ENCODE measurements at regions not wholly inside any gene's neighbourhood (a gene's known extent, or its start where the extent isn't known, plus 50 kb on each side); places are given as distances from the start of the nearest gene placed in this dataset.

DNA sequence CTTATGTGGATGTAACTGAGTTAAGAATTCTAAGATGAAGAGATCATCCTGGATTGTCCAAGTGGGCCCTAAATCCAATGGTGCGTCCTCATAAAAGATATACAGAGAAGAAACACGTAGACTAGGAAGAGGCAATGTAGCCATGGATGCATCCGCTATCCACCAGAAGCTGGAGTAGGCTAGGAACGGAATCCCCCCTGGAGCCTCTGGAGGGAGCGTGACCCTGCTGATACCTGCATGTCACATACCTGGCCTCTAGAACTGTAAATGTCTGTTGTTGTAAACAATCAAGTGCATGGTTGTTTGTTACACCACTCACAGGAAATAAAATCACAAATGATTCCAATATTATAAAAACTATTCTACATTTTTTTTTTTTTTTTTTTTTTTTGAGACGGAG, 254.5 kb upstream of the RORA start:
- TF ChIP-seq, protein P1, sequence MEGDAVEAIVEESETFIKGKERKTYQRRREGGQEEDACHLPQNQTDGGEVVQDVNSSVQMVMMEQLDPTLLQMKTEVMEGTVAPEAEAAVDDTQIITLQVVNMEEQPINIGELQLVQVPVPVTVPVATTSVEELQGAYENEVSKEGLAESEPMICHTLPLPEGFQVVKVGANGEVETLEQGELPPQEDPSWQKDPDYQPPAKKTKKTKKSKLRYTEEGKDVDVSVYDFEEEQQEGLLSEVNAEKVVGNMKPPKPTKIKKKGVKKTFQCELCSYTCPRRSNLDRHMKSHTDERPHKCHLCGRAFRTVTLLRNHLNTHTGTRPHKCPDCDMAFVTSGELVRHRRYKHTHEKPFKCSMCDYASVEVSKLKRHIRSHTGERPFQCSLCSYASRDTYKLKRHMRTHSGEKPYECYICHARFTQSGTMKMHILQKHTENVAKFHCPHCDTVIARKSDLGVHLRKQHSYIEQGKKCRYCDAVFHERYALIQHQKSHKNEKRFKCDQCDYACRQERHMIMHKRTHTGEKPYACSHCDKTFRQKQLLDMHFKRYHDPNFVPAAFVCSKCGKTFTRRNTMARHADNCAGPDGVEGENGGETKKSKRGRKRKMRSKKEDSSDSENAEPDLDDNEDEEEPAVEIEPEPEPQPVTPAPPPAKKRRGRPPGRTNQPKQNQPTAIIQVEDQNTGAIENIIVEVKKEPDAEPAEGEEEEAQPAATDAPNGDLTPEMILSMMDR (IDR thresholded peaks at IDR 0.05), result no peak
- TF ChIP-seq POLR2A (IDR thresholded peaks at IDR 0.05), result no peak
